GM21528 (cell line): ENCODE measurements at regions not wholly inside any gene's neighbourhood (a gene's known extent, or its start where the extent isn't known, plus 50 kb on each side); places are given as distances from the start of the nearest gene placed in this dataset.

Experiments
- ATAC-seq: cut with Tn5 transposase; IDR thresholded peaks from one replicate; pipeline ENCODE4 v1.9.1; 2021; ENCODE audit warnings: mild to moderate bottlenecking, moderate library complexity; ENCODE audit not compliant: unreplicated experiment, low FRiP score

GRCh38 chr10:128448796-128449195 is 322.6 kb upstream of the MKI67 start:
- no peak for ATAC-seq

DNA sequence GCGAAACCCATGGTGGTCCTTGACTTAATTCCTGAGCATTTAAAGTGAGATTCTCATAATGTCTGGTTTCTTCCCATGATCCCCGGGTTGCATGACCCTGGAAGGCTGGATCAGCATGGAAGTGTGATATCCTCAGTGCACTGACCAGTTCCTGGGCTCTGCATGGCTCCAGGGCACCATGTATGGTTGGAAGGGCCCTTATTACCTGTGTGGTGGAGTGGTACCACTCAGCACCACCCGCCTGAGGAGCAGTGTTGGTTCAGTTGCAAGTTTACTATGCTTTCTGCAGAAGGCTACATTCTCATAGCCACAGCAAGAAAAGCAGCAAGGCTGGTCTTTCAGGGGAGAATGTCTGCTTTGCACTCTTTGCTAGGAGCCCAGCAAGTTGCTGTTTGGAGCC is 325.7 kb upstream of the MKI67 start:
- ATAC-seq: no peak

DNA sequence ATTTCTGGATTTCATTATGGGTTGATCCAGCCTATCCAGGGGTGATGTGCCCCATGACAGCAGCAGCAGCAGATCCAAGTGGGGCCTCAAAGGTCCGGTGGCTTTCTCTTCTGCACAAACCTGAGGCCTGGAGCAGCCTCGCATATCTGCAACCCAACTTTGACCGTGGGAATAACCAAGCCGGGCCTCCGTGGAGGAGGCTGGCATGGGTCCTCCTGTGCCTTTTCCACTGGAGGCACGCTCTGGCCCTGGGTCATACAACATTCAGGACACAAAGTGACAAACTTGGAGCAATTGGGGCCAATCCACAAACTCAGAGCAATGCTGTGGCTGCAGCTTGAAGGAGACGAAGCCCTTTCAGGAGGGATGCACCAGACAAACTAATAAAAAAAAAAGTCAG is 330.0 kb upstream of the MKI67 start:
- ATAC-seq: no peak

GRCh38 chr10:128457136-128457535 is 330.9 kb upstream of the MKI67 start:
- no peak for ATAC-seq

GRCh38 chr10:128461991-128462390 is 335.8 kb upstream of the MKI67 start:
- ATAC-seq: no peak

GRCh38 chr10:128462844-128463243 is 336.6 kb upstream of the MKI67 start:
- no peak for ATAC-seq

DNA sequence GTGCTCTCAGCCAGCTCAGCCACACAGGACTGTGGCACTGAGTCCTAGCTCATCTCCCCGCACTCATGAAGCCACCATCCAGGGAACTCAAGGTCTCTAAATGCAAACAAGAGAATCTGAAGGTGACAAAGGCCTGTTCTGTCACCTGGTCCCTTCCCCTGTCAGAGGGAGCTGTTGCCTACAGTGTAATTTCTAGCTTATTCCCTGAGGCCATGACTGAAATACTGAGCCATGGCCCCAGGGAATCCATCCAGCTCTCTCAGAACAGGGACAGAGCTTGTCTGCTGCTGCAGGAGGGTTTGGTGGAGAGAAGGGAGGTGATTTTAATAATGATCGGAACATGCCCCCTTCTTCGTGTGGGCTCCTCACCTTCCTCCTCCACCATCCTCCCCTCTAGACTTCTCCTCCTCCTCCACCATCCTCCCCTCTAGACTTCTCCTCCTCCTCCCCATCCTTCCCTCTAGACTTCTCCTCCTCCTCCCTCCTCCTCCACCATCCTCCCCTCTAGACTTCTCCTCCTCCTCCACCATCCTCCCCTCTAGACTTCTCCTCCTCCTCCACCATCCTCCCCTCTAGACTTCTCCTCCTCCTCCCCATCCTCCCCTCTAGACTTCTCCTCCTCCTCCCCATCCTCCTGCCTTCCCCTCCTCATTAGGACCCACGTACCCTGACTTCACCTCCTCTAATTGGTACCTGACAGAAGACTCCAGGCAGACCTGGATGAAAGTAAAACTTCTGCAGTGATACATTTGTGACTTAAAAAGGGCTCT is 338.0 kb upstream of the MKI67 start:
- ATAC-seq: no peak

DNA sequence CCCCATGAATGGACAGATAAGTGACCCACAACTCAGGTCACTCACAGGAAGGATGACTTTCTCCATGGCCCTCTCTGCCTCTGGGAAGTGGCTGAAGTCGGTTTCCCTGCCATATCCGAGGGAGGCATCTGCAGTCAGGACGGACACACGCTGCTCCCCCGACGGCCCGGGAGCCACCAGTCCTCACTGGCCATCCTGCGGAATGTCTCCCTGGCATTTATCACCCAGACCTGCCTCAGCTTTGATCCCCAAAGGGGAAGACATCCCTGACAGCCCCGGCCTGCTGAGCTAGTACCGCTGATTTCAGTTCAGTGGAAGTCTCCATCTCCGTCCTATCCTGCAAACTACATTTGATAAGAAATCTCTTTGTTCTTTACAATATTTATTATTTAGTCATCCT is 339.5 kb upstream of the MKI67 start:
- no peak for ATAC-seq

DNA sequence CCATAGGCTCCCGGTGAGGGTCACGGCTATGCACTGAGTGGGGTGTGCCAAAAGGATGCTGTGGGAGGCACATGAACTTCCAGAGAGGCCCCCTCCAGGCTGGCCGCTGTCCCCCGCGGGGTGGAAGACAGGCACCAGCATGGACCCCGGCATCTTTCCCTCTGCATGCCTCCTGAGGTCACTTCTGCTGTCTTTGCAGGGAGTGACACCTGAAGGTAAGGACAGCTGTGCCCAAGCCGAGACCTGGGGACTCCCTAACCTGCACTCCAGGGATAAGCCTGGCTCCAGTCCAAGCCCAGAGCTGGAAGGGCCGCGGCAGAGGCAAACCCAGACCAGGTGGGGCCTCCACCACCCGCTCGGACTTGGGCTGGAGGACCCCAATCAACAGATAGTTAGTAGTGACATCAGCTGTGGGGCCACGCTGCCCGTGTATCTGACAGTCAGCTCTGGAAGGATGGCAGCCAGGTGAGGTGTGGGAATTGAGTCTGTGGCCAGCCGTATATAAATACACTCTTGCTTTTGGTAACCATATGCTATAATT is 340.7 kb upstream of the MKI67 start:
- ATAC-seq: no peak

- ATAC-seq: no peak
Observed at GRCh38 chr10:128468462-128468861, 342.2 kb upstream of the MKI67 start.

GRCh38 chr10:128469515-128469914 is 343.3 kb upstream of the MKI67 start:
- ATAC-seq: no peak

GRCh38 chr10:128470321-128470965 is 344.2 kb upstream of the MKI67 start:
- ATAC-seq: no peak

DNA sequence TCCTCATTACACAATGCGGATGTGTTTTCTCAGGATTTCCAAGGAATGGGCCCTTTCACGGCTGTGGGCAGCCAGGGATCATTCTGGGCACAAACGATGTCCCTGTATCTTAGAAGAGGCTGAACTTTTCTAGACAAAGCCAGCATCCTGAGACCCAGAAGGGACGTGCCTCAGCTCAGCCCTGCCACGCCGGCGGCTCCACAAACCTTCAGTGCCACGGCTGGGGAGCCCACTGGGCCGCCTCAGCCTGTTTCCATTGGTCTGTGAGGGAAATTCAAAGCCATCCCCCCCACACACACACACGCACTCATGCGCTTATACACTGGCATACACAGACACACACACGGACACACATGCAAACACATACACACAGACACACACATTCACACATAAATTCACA is 344.9 kb upstream of the MKI67 start:
- ATAC-seq: no peak

- no peak for ATAC-seq
Observed at GRCh38 chr10:128472196-128472595, 346.0 kb upstream of the MKI67 start.

- no peak for ATAC-seq
Observed at GRCh38 chr10:128473396-128473795, 347.2 kb upstream of the MKI67 start.

- ATAC-seq: no peak
Observed at GRCh38 chr10:128473911-128474310, 347.7 kb upstream of the MKI67 start.

GRCh38 chr10:128474571-128474970 is 348.3 kb upstream of the MKI67 start:
- ATAC-seq: no peak

GRCh38 chr10:128475686-128476367 is 349.6 kb upstream of the MKI67 start:
- no peak for ATAC-seq

GRCh38 chr10:128476368-128476725 is 350.1 kb upstream of the MKI67 start:
- ATAC-seq: no peak

DNA sequence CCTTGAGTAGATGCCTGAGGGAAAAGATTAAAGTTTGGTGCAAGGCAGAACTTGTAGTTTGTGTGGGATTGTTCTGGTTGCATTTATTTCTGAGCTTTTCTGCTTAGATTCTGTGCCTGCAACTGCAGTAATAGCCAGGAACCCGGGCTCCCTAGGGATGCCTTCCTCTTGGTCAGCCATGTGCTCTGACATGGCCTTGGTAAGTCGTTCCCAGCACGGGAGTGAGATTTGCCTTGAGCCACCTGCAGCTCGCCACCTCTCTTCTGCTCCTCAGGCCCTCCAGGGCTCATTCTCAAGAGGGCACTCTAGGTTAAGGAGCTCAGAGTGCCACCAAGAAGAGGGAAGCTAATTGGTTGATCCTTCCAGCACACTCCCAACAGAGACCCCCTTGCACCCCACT is 350.6 kb upstream of the MKI67 start:
- ATAC-seq: no peak

DNA sequence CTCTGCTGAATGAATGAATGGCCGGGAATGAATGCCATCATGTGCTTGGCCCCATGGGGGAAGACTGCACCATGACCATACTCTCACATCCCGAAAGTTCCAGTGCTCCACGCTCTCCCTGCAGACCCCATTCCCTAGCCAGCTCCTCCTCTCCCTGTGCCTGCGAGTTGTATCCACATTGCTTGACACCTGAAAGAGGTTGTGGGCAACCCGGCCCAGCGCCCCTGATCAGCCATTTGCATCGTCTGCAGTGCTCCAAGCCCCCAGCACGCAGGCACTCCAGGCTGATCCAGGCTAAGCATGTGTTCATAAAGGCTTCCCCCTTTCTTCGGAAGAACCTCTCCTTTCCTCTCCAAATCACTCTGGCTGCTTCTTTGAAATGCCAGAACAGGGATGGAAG is 354.4 kb upstream of the MKI67 start:
- ATAC-seq: no peak
